ENCODE measurements at regions not wholly inside any gene's neighbourhood (a gene's known extent, or its start where the extent isn't known, plus 50 kb on each side); places are given as distances from the start of the nearest gene placed in this dataset.

GRCh38 chr13:76630629-76631230 lies 255.5 kb downstream of the KCTD12 start:
- Histone ChIP-seq H3K27me3 (no peaks in the 10 kb centered on the region), H3K9me3 (no peaks in the 10 kb centered on the region), H3K4me1 (ENCODE audit: insufficient read depth) (peaks cover 1% of the 10 kb centered on the region), H3K4me3 (no peak overlapping the region), H3K27ac (no peak overlapping the region), H3K36me3 (no peaks in the 10 kb centered on the region)
- DNase-seq = no peak
- 75 to 88% (median 77%) methylated on average over 5 of the region's 5 CpGs for WGBS, 3 donors
- TF ChIP-seq, protein P1, sequence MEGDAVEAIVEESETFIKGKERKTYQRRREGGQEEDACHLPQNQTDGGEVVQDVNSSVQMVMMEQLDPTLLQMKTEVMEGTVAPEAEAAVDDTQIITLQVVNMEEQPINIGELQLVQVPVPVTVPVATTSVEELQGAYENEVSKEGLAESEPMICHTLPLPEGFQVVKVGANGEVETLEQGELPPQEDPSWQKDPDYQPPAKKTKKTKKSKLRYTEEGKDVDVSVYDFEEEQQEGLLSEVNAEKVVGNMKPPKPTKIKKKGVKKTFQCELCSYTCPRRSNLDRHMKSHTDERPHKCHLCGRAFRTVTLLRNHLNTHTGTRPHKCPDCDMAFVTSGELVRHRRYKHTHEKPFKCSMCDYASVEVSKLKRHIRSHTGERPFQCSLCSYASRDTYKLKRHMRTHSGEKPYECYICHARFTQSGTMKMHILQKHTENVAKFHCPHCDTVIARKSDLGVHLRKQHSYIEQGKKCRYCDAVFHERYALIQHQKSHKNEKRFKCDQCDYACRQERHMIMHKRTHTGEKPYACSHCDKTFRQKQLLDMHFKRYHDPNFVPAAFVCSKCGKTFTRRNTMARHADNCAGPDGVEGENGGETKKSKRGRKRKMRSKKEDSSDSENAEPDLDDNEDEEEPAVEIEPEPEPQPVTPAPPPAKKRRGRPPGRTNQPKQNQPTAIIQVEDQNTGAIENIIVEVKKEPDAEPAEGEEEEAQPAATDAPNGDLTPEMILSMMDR (IDR thresholded peaks at IDR 0.05) = no peak
- TF ChIP-seq EP300 (IDR thresholded peaks at IDR 0.05) = no peak
- TF ChIP-seq POLR2A (IDR thresholded peaks at IDR 0.05) = no peak
- intact Hi-C loops (cut with DNase I) = no loop called here

- peak in 3 of 5 donors; percentile 20 to 39 (median 28) for DNase-seq
- Histone ChIP-seq H3K9me3 (no peaks in the 10 kb centered on the region), H3K36me3 (no peaks in the 10 kb centered on the region), H3K4me1 (ENCODE audit: insufficient read depth) (peaks cover 6% of the 10 kb centered on the region), H3K27ac (peak overlapping the region in 1 of 2 donors; percentile 14), H3K4me3 (no peak overlapping the region), H3K27me3 (no peaks in the 10 kb centered on the region)
- TF ChIP-seq EP300 (IDR thresholded peaks at IDR 0.05) (no peak), POLR2A (IDR thresholded peaks at IDR 0.05) (no peak)
- TF ChIP-seq, protein P1 (IDR thresholded peaks at IDR 0.05) = no peak
- WGBS, 3 donors = 18 to 35% (median 23%) methylated on average over 1 of the region's 1 CpG
- intact Hi-C loops (cut with DNase I) = no loop called here
Observed at GRCh38 chr13:76622315-76623040, 263.7 kb downstream of the KCTD12 start.

GRCh38 chr13:76621705-76622104 lies 264.5 kb downstream of the KCTD12 start:
- Histone ChIP-seq H3K9me3 (no peaks in the 10 kb centered on the region), H3K4me3 (no peak overlapping the region), H3K36me3 (no peaks in the 10 kb centered on the region), H3K4me1 (ENCODE audit: insufficient read depth) (peaks cover 6% of the 10 kb centered on the region), H3K27me3 (no peaks in the 10 kb centered on the region), H3K27ac (no peak overlapping the region)
- no peak for TF ChIP-seq POLR2A (IDR thresholded peaks at IDR 0.05)
- TF ChIP-seq EP300 (IDR thresholded peaks at IDR 0.05) = no peak
- TF ChIP-seq, protein P1 (IDR thresholded peaks at IDR 0.05) = no peak
- intact Hi-C loops (cut with DNase I) = no loop called here
- no peak for DNase-seq

- H3K36me3 ChIP-seq = no peaks in the 10 kb centered on the region
- H3K27ac ChIP-seq = no peak overlapping the region
- H3K27me3 ChIP-seq = no peaks in the 10 kb centered on the region
- 92 to 95% (median 92%) methylated on average over 5 of the region's 5 CpGs for WGBS, 3 donors
- H3K9me3 ChIP-seq = no peaks in the 10 kb centered on the region
- intact Hi-C loops (cut with DNase I) = no loop called here
- H3K4me1 ChIP-seq (ENCODE audit: insufficient read depth) = peaks cover 6% of the 10 kb centered on the region
- no peak for TF ChIP-seq EP300 (IDR thresholded peaks at IDR 0.05)
- no peak for TF ChIP-seq POLR2A (IDR thresholded peaks at IDR 0.05)
- TF ChIP-seq, protein P1 (IDR thresholded peaks at IDR 0.05) = no peak
- H3K4me3 ChIP-seq = no peak overlapping the region
- DNase-seq = no peak
Observed at GRCh38 chr13:76620036-76620435, 266.2 kb downstream of the KCTD12 start.

Data from ovary (tissue), 7 donors.